Sigmoid colon (tissue), 6 donors: ENCODE measurements at regions not wholly inside any gene's neighbourhood (a gene's known extent, or its start where the extent isn't known, plus 50 kb on each side); places are given as distances from the start of the nearest gene placed in this dataset.

Experiments
- DNase-seq: peaks from one replicate; pipeline ENCODE4 v3.0.0-alpha.2; 2019
- H3K27ac ChIP-seq, 4 donors: fragments of 200-600 bp; sonication (generic); one replicate each; pipeline ENCODE4 v1.5.1; 2016 to 2019; ENCODE audit warnings: mild to moderate bottlenecking in 1 of 4
- H3K27me3 ChIP-seq, 3 donors: fragments of 200-600 bp; sonication (generic); one replicate each; pipeline ENCODE4 v1.5.1; 2019; ENCODE audit warnings: mild to moderate bottlenecking in 1 of 3
- H3K36me3 ChIP-seq, 4 donors: fragments of 200-600 bp; sonication (generic); one replicate each; pipeline ENCODE4 v1.5.1; 2016 to 2019
- H3K4me1 ChIP-seq, 4 donors: fragments of 200-600 bp; sonication (generic); one replicate each; pipeline ENCODE4 v1.5.1; 2017 to 2019
- H3K4me3 ChIP-seq, 4 donors: fragments of 200-600 bp; sonication (generic); one replicate each; pipeline ENCODE4 v1.5.1; 2017 to 2019; ENCODE audit warnings: mild to moderate bottlenecking in 2 of 4, moderate library complexity in 1 of 4
- H3K9me3 ChIP-seq, 4 donors: fragments of 200-600 bp in 3 of 4; sonication (generic) in 3 of 4; one replicate each; pipeline versions ENCODE4 v1.5.1 to v1.6.1; 2013 to 2019
- CTCF ChIP-seq, 4 experiments: fragments of 450-650 bp in 3 of 4; fragments of 200-600 bp in 1 of 4; IDR thresholded peaks; one replicate each; pipeline ENCODE4 v1.5.1; 2016 to 2019; ENCODE audit warnings: antibody characterized with exemption in 4 of 4, mild to moderate bottlenecking in 3 of 4, moderate library complexity in 2 of 4
- EP300 ChIP-seq, 4 donors: sonication (generic); formaldehyde crosslinking; IDR thresholded peaks; one replicate each; pipeline ENCODE4 v1.6.1; 2017; ENCODE audit warnings: antibody characterized with exemption in 4 of 4
- POLR2A ChIP-seq, 2 donors: fragments of 450-650 bp; IDR thresholded peaks; one replicate each; pipeline ENCODE4 v1.6.1; 2016; ENCODE audit warnings: antibody characterized with exemption in 2 of 2, mild to moderate bottlenecking in 2 of 2, moderate library complexity in 2 of 2
- POLR2AphosphoS5 ChIP-seq, 4 donors: sonication (generic); formaldehyde crosslinking; IDR thresholded peaks; one replicate each; pipeline ENCODE4 v1.6.1; 2017; ENCODE audit warnings: antibody characterized with exemption in 4 of 4
- WGBS, 2 donors: extraction: QIAGEN DNeasy Blood & Tissue Kit; methylation state at CpG; one replicate each; pipeline ENCODE4 v1.1.7; 2013; 5-methylcytosine and 5-hydroxymethylcytosine counted together
- intact Hi-C: fragments of 100-400 bp; cut with DNase I; formaldehyde crosslinking; loops from one replicate; pipeline ENCODE4 v1.15.1; 2023
- donor health status: healthy with polysubstance abuse.
- donor health status: healthy.

GRCh38 chr20:21004386-21005076 is 101.6 kb downstream of the LINC00237 start:
- Histone ChIP-seq H3K4me1 (no peaks in the 10 kb centered on the region), H3K27me3 (no peaks in the 10 kb centered on the region), H3K4me3 (no peak overlapping the region), H3K9me3 (no peaks in the 10 kb centered on the region), H3K36me3 (no peaks in the 10 kb centered on the region), H3K27ac (no peak overlapping the region)
- 76 to 77% methylated on average over 8 of the region's 8 CpGs for WGBS, 2 donors
- DNase-seq, result no peak
- intact Hi-C loops, result no loop called here
- TF ChIP-seq CTCF (IDR thresholded peaks at IDR 0.05) (no peak), POLR2AphosphoS5 (IDR thresholded peaks at IDR 0.05) (no peak), EP300 (IDR thresholded peaks at IDR 0.05) (no peak), POLR2A (IDR thresholded peaks at IDR 0.05) (no peak)

DNA sequence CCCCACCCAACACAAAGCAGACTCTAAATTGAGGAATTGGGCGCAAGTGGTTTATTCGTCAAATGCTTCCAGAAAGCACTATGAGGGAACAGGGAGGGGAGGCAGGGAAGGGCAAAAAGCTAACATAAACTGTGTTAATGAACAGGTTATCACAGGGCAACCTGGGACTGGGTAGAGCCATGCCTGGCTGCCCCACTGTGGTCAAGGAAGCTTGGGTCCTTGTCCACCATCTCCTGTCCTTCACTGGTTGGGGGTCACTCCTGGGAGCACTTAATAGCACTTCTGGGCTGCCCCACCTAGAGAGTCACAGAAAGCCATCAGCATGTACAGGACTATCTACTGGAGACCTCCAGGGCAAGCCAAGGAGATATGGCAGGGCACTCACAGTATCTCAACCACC is 102.3 kb downstream of the LINC00237 start:
- no peaks in the 10 kb centered on the region for H3K4me1 ChIP-seq
- TF ChIP-seq CTCF (IDR thresholded peaks at IDR 0.05), result no peak
- 95% methylated on average over 2 of the region's 2 CpGs for WGBS, 2 donors
- no peaks in the 10 kb centered on the region for H3K36me3 ChIP-seq
- no peaks in the 10 kb centered on the region for H3K27me3 ChIP-seq
- H3K9me3 ChIP-seq, result no peaks in the 10 kb centered on the region
- DNase-seq, result no peak
- intact Hi-C loops, result no loop called here
- H3K27ac ChIP-seq, result no peak overlapping the region
- H3K4me3 ChIP-seq, result no peak overlapping the region

- no peak for TF ChIP-seq CTCF (IDR thresholded peaks at IDR 0.05)
- TF ChIP-seq EP300 (IDR thresholded peaks at IDR 0.05), result no peak
- TF ChIP-seq POLR2AphosphoS5 (IDR thresholded peaks at IDR 0.05), result no peak
- no peak for TF ChIP-seq POLR2A (IDR thresholded peaks at IDR 0.05)
- H3K36me3 ChIP-seq, result no peaks in the 10 kb centered on the region
- no peak for DNase-seq
- intact Hi-C loops, result no loop called here
- H3K4me1 ChIP-seq, result no peaks in the 10 kb centered on the region
- 84 to 89% methylated on average over 8 of the region's 8 CpGs for WGBS, 2 donors
- no peaks in the 10 kb centered on the region for H3K9me3 ChIP-seq
- H3K27me3 ChIP-seq, result no peaks in the 10 kb centered on the region
- no peak overlapping the region for H3K4me3 ChIP-seq
- no peak overlapping the region for H3K27ac ChIP-seq
Observed at GRCh38 chr20:21002486-21002885, 103.7 kb downstream of the LINC00237 start.

GRCh38 chr20:20993372-20993771 is 112.8 kb downstream of the LINC00237 start:
- 89 to 90% methylated on average over 12 of the region's 12 CpGs for WGBS, 2 donors
- Histone ChIP-seq H3K27ac (no peak overlapping the region), H3K4me1 (no peaks in the 10 kb centered on the region), H3K4me3 (no peak overlapping the region), H3K27me3 (no peaks in the 10 kb centered on the region), H3K9me3 (no peaks in the 10 kb centered on the region), H3K36me3 (no peaks in the 10 kb centered on the region)
- no peak for TF ChIP-seq POLR2AphosphoS5 (IDR thresholded peaks at IDR 0.05)
- TF ChIP-seq POLR2A (IDR thresholded peaks at IDR 0.05), result no peak
- TF ChIP-seq CTCF (IDR thresholded peaks at IDR 0.05), result no peak
- no peak for TF ChIP-seq EP300 (IDR thresholded peaks at IDR 0.05)
- intact Hi-C loops, result no loop called here
- DNase-seq, result no peak
